Esophagus muscularis mucosa (tissue), 4 donors: ENCODE measurements at regions not wholly inside any gene's neighbourhood (a gene's known extent, or its start where the extent isn't known, plus 50 kb on each side); places are given as distances from the start of the nearest gene placed in this dataset.

Experiments used
- DNase-seq: peaks from one replicate; pipeline ENCODE4 v3.0.0-alpha.2; 2017; ENCODE audit errors: extremely low spot score
- H3K27ac ChIP-seq, 4 donors: fragments of 200-600 bp; sonication (generic); replicated peaks in 1 of 4; 1 replicate in 3 of 4; 2 replicates in 1 of 4; pipeline ENCODE4 v1.5.1; 2016 to 2019; ENCODE audit warnings: mild to moderate bottlenecking in 1 of 4
- H3K27me3 ChIP-seq, 4 donors: fragments of 200-600 bp; sonication (generic); one replicate each; pipeline versions ENCODE4 v1.5.1 to v1.6.0; 2016 to 2019
- H3K36me3 ChIP-seq, 4 donors: fragments of 200-600 bp; sonication (generic); one replicate each; pipeline ENCODE4 v1.5.1; 2016 to 2019
- H3K4me1 ChIP-seq, 4 donors: fragments of 200-600 bp; sonication (generic); one replicate each; pipeline ENCODE4 v1.5.1; 2016 to 2019
- H3K4me3 ChIP-seq, 4 donors: fragments of 200-600 bp; sonication (generic); 1 replicate in 2 of 4; 2 replicates in 2 of 4; pipeline ENCODE4 v1.5.1; 2016 to 2019; ENCODE audit warnings: mild to moderate bottlenecking in 4 of 4, moderate library complexity in 1 of 4
- H3K9me3 ChIP-seq, 4 donors: fragments of 200-600 bp; sonication (generic); 1 replicate in 3 of 4; 2 replicates in 1 of 4; pipeline ENCODE4 v1.5.1; 2016 to 2019
- CTCF ChIP-seq, 3 experiments: fragments of 200-600 bp in 2 of 3; fragments of 450-650 bp in 1 of 3; sonication (generic) in 2 of 3; IDR thresholded peaks; one replicate each; pipeline ENCODE4 v1.5.1; 2017 to 2019; ENCODE audit warnings: antibody characterized with exemption in 3 of 3, mild to moderate bottlenecking in 2 of 3, moderate library complexity in 1 of 3
- EP300 ChIP-seq: sonication (generic); formaldehyde crosslinking; IDR thresholded peaks from one replicate; pipeline ENCODE4 v1.6.1; 2017; ENCODE audit warnings: antibody characterized with exemption
- POLR2A ChIP-seq: fragments of 450-650 bp; IDR thresholded peaks from one replicate; pipeline ENCODE4 v1.6.1; 2017; ENCODE audit warnings: antibody characterized with exemption, moderate library complexity, mild to moderate bottlenecking, low read depth
- POLR2AphosphoS5 ChIP-seq, 2 donors: sonication (generic); formaldehyde crosslinking; IDR thresholded peaks; one replicate each; pipeline ENCODE4 v1.6.1; 2017; ENCODE audit warnings: antibody characterized with exemption in 2 of 2
- WGBS: methylation state at CpG from one replicate; pipeline ENCODE4 v1.1.5; 2018; 5-methylcytosine and 5-hydroxymethylcytosine counted together
- intact Hi-C: fragments of 100-400 bp; cut with DNase I; formaldehyde crosslinking; loops from one replicate; pipeline ENCODE4 v1.15.1; 2023

GRCh38 chr11:29190313-29190712 is 826.5 kb downstream of the KCNA4 start:
- intact Hi-C loops = no loop called here
- no peaks in the 10 kb centered on the region for H3K9me3 ChIP-seq
- TF ChIP-seq POLR2AphosphoS5 (IDR thresholded peaks at IDR 0.05) = no peak
- no peak for TF ChIP-seq POLR2A
- TF ChIP-seq CTCF (IDR thresholded peaks at IDR 0.05) = no peak
- no peak for TF ChIP-seq EP300

GRCh38 chr11:29187215-29187614 is 829.6 kb downstream of the KCNA4 start:
- 94% methylated on average over 1 of the region's 1 CpG for WGBS
- Histone ChIP-seq H3K36me3 (no peaks in the 10 kb centered on the region), H3K9me3 (no peaks in the 10 kb centered on the region), H3K27me3 (no peaks in the 10 kb centered on the region), H3K27ac (no peak overlapping the region), H3K4me3 (no peak overlapping the region), H3K4me1 (no peaks in the 10 kb centered on the region)
- TF ChIP-seq POLR2A = no peak
- no peak for TF ChIP-seq CTCF (IDR thresholded peaks at IDR 0.05)
- no peak for TF ChIP-seq EP300
- no peak for TF ChIP-seq POLR2AphosphoS5 (IDR thresholded peaks at IDR 0.05)
- intact Hi-C loops = no loop called here
- no peak for DNase-seq

More at GRCh38 chr11:29190313-29190712, 826.5 kb downstream of the KCNA4 start:
- DNase-seq = no peak
- Histone ChIP-seq H3K4me3 (no peak overlapping the region), H3K27ac (no peak overlapping the region), H3K4me1 (no peaks in the 10 kb centered on the region), H3K36me3 (no peaks in the 10 kb centered on the region), H3K27me3 (no peaks in the 10 kb centered on the region)

- H3K27me3 ChIP-seq = no peaks in the 10 kb centered on the region
- intact Hi-C loops = no loop called here
- TF ChIP-seq CTCF (IDR thresholded peaks at IDR 0.05) (no peak), EP300 (no peak), POLR2A (no peak), POLR2AphosphoS5 (IDR thresholded peaks at IDR 0.05) (no peak)
- no peak overlapping the region for H3K27ac ChIP-seq
- 67% methylated on average over 7 of the region's 7 CpGs for WGBS
- H3K9me3 ChIP-seq = no peaks in the 10 kb centered on the region
- H3K36me3 ChIP-seq = no peaks in the 10 kb centered on the region
- no peaks in the 10 kb centered on the region for H3K4me1 ChIP-seq
- no peak overlapping the region for H3K4me3 ChIP-seq
- DNase-seq = no peak
These were observed 831.6 kb downstream of the KCNA4 start for GRCh38 chr11:29184939-29185890.

- Histone ChIP-seq H3K9me3 (no peaks in the 10 kb centered on the region), H3K4me1 (no peaks in the 10 kb centered on the region), H3K27me3 (no peaks in the 10 kb centered on the region), H3K4me3 (no peak overlapping the region), H3K27ac (no peak overlapping the region), H3K36me3 (no peaks in the 10 kb centered on the region)
- TF ChIP-seq POLR2A (no peak), CTCF (IDR thresholded peaks at IDR 0.05) (no peak)
- 84% methylated on average over 1 of the region's 1 CpG for WGBS
- no peak for DNase-seq
- intact Hi-C loops = no loop called here
These were observed 833.5 kb downstream of the KCNA4 start for GRCh38 chr11:29183301-29183700.

GRCh38 chr11:29173660-29174062 is 843.2 kb downstream of the KCNA4 start:
- H3K4me3 ChIP-seq = no peak overlapping the region
- no peak for TF ChIP-seq EP300
- TF ChIP-seq CTCF (IDR thresholded peaks at IDR 0.05) = no peak
- no peak for TF ChIP-seq POLR2A
- no peak for TF ChIP-seq POLR2AphosphoS5 (IDR thresholded peaks at IDR 0.05)
- no peaks in the 10 kb centered on the region for H3K36me3 ChIP-seq
- H3K4me1 ChIP-seq = peaks cover 0 to 10% (median 0%) of the 10 kb centered on the region in 4 donors
- intact Hi-C loops = no loop called here
- H3K9me3 ChIP-seq = no peaks in the 10 kb centered on the region
- DNase-seq = no peak
- H3K27ac ChIP-seq = no peak overlapping the region
- 23% methylated on average over 1 of the region's 1 CpG for WGBS
- H3K27me3 ChIP-seq = no peaks in the 10 kb centered on the region
